T-helper 17 cell (primary cell): ENCODE measurements at regions not wholly inside any gene's neighbourhood (a gene's known extent, or its start where the extent isn't known, plus 50 kb on each side); places are given as distances from the start of the nearest gene placed in this dataset.

Experiments used
- ATAC-seq: fragments of 150-1000 bp; cut with Tn5 transposase; 2 replicates; pipeline ENCODE4 v1.10.0; 2021; ENCODE audit warnings: mild to moderate bottlenecking, moderate library complexity
- DNase-seq, 3 donors: peaks; one replicate each; pipeline versions ENCODE4 v3.0.0 to v3.0.0-alpha.2; 2020 to 2021
- H3K9me3 ChIP-seq: one replicate; pipeline ENCODE4 v1.7.0; 2013; ENCODE audit warnings: low read length, mild to moderate bottlenecking; ENCODE audit not compliant: control insufficient read depth, poor library complexity, severe bottlenecking
- H3K27ac Mint-ChIP-seq: one replicate; pipeline ENCODE4 v1.8.0; 2022; ENCODE audit warnings: mild to moderate bottlenecking, moderate library complexity, mixed read lengths
- H3K27me3 Mint-ChIP-seq: one replicate; pipeline ENCODE4 v1.8.0; 2022; ENCODE audit warnings: mixed read lengths
- H3K36me3 Mint-ChIP-seq: one replicate; pipeline ENCODE4 v1.8.0; 2022; ENCODE audit warnings: low read depth, mixed read lengths
- H3K4me1 Mint-ChIP-seq: one replicate; pipeline ENCODE4 v1.8.0; 2022; ENCODE audit warnings: mild to moderate bottlenecking, mixed read lengths
- H3K4me3 Mint-ChIP-seq: one replicate; pipeline ENCODE4 v1.8.0; 2022; ENCODE audit warnings: mild to moderate bottlenecking, moderate library complexity, mixed read lengths

DNA sequence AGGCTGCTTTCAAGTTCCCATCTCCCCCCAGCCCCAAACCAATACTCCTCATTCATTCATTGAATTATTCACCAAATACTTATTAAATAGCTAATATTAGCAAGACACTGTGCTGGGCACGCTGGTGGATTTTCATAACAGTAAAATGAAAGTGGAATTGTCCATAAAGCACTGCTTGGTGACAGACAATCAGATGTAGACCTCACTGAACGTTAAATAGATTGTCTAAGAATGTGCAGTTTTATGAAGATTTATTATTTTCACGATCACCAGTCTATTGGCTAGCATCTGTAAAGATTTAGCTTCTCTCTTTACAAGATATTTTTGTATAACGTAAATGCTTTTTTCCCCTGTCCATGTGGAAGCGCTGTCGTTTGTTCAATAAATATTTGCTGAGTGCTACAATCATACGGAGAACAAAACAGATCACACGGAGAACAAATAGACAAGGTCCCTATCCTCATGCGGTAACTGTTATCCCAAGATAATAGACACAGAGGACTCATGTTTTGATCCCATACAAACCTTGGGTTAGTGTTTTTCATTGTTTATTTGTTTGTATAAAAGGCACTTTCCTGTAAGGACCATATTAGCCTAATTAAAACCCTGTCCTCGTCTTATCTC, 397.6 kb downstream of the BCAT1 start:
- no peak for ATAC-seq
- Mint-ChIP-seq H3K27me3 (no peaks in the 10 kb centered on the region), H3K27ac (no peak overlapping the region), H3K4me1 (no peaks in the 10 kb centered on the region), H3K36me3 (no peaks in the 10 kb centered on the region), H3K4me3 (no peak overlapping the region)
- no peaks in the 10 kb centered on the region for H3K9me3 ChIP-seq
- no peak for DNase-seq

DNA sequence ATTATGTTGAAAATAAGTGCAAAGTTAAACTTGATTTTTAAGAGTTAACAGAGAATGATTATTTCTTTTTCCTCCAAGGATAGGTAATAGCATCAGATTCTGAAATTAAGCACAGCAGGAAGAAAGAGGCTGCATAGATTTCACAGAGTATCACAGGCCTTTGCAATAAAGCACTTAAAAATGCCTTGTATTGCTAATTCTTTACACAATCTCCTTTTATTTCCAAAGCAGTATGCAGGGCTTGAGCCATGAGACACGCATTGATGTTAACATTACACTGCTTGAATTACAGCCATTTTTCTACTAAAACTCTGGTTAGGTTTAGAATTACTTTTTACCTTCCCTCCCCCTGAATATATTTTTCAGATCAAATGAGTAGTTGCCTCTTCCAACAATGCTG, 398.3 kb downstream of the BCAT1 start:
- no peak overlapping the region for H3K4me3 Mint-ChIP-seq
- ATAC-seq (no peak), DNase-seq (no peak)
- no peaks in the 10 kb centered on the region for H3K9me3 ChIP-seq
- no peak overlapping the region for H3K27ac Mint-ChIP-seq
- H3K4me1 Mint-ChIP-seq, result no peaks in the 10 kb centered on the region
- H3K27me3 Mint-ChIP-seq, result no peaks in the 10 kb centered on the region
- H3K36me3 Mint-ChIP-seq, result no peaks in the 10 kb centered on the region

DNA sequence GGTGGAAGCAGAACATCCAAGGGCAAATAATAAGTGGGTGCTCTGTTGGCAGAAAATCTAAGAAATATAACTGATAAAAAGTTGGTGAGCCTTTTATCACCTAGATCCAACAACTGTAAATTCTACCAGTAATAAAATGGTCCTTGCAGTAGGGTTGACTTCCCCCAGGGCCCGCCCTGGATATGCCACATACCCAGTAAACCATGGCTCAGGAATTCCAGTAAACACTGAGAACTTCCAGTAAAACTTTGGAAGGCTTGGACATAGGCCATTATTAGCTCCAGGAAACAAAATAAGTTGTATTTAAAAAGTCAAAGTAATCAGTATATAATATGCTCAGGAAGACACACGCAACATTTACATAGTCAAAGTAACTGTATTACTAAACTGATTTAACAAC, 402.2 kb downstream of the BCAT1 start:
- DNase-seq, result no peak
- H3K27me3 Mint-ChIP-seq, result no peaks in the 10 kb centered on the region
- H3K9me3 ChIP-seq, result no peaks in the 10 kb centered on the region
- H3K36me3 Mint-ChIP-seq, result no peaks in the 10 kb centered on the region
- H3K4me1 Mint-ChIP-seq, result no peaks in the 10 kb centered on the region
- no peak overlapping the region for H3K4me3 Mint-ChIP-seq
- H3K27ac Mint-ChIP-seq, result no peak overlapping the region
- ATAC-seq, result no peak

DNA sequence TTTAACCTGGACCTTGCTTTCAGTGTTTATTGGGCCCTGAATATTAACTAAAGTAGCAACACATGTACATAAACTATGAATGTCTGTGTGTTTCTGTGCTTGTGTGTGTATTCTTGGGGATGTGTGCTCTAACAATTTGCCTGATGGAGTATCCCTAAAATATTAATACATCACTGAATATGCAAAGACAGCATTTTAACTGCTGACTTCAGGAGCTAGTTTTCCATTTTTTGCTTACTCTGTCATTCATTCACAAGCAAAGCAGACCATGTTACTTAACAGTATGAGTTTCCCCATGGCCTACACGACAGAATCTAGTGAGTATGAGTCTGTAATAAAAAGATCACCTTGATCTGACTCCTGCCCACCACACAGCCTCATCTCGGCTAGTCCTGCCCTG, 402.8 kb downstream of the BCAT1 start:
- H3K36me3 Mint-ChIP-seq, result no peaks in the 10 kb centered on the region
- no peaks in the 10 kb centered on the region for H3K27me3 Mint-ChIP-seq
- DNase-seq (no peak), ATAC-seq (no peak)
- no peak overlapping the region for H3K27ac Mint-ChIP-seq
- no peak overlapping the region for H3K4me3 Mint-ChIP-seq
- no peaks in the 10 kb centered on the region for H3K4me1 Mint-ChIP-seq
- H3K9me3 ChIP-seq, result no peaks in the 10 kb centered on the region

DNA sequence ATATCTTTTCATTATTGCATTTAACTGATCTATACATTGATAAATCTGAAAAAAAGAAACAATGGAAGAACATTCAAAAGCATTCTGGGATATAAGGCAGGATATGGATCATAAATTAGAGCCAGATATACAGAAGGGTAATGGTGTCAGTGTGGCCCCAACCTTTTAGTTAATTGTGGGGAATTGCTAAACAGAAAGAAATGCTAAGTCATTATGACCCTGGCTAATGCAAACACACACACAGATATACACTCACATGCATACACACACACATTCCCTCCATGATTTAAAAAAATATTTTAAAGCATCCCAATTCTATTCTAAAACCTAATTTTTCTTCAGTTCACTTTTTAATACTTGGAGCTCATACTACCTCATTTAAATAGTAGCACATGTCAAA, 404.5 kb downstream of the BCAT1 start:
- no peak for ATAC-seq
- Mint-ChIP-seq H3K4me1 (no peaks in the 10 kb centered on the region), H3K27me3 (no peaks in the 10 kb centered on the region), H3K27ac (no peak overlapping the region), H3K36me3 (no peaks in the 10 kb centered on the region), H3K4me3 (no peak overlapping the region)
- H3K9me3 ChIP-seq, result no peaks in the 10 kb centered on the region
- DNase-seq, result no peak

DNA sequence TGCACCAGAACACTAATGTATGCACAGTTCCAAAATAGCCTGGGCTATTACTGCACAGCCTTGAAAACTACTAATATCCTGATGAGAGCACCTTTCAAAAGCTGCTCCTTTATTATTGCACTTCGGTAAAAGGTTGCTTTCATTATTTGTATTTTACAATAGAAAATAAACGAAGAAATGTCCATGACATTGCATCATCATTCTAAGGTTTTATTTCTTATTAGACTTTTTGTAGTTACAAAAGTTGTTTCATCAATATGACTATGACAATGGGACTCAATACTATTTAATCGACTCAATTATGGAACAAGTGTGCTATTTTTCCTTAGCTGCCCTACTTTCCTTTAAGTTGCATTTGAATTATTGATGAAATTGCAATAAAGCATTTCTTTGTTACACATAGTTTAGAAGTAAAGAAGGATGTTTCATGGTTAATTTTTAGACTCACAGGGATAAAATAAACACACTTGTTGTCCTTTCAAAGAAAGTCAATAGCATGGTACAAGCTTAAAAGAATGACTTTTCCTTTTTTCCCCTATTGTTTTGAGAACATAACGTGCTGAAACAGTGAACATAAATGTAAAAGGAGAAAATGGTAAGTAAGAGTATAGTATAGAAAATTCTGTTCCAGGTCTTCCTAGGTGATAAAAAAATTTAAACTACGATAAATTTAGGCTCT, 407.6 kb downstream of the BCAT1 start:
- DNase-seq, result no peak
- no peak for ATAC-seq
- no peak overlapping the region for H3K4me3 Mint-ChIP-seq
- no peaks in the 10 kb centered on the region for H3K9me3 ChIP-seq
- no peaks in the 10 kb centered on the region for H3K36me3 Mint-ChIP-seq
- H3K27me3 Mint-ChIP-seq, result no peaks in the 10 kb centered on the region
- H3K27ac Mint-ChIP-seq, result no peak overlapping the region
- H3K4me1 Mint-ChIP-seq, result no peaks in the 10 kb centered on the region

DNA sequence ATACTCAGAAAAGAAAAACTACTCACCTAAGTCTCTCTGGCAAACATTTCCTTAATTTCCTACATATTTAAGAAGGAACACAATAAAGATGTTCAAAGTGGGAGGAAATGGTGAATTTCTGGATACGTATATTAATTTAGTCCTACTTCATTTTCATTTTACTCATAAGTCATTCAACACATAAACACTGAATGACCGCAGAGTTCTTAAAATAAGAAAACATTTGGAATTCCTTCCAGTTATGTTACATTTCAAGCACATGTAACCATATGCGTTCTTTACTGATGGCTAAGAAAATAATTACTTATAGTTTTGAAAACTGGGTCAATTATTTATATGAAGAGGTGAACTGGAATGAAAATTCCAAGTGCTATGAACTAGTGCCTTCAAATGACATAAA, 409.3 kb downstream of the BCAT1 start:
- Mint-ChIP-seq H3K27ac (no peak overlapping the region), H3K36me3 (no peaks in the 10 kb centered on the region), H3K4me1 (no peaks in the 10 kb centered on the region), H3K27me3 (no peaks in the 10 kb centered on the region), H3K4me3 (no peak overlapping the region)
- DNase-seq (no peak), ATAC-seq (no peak)
- no peaks in the 10 kb centered on the region for H3K9me3 ChIP-seq

DNA sequence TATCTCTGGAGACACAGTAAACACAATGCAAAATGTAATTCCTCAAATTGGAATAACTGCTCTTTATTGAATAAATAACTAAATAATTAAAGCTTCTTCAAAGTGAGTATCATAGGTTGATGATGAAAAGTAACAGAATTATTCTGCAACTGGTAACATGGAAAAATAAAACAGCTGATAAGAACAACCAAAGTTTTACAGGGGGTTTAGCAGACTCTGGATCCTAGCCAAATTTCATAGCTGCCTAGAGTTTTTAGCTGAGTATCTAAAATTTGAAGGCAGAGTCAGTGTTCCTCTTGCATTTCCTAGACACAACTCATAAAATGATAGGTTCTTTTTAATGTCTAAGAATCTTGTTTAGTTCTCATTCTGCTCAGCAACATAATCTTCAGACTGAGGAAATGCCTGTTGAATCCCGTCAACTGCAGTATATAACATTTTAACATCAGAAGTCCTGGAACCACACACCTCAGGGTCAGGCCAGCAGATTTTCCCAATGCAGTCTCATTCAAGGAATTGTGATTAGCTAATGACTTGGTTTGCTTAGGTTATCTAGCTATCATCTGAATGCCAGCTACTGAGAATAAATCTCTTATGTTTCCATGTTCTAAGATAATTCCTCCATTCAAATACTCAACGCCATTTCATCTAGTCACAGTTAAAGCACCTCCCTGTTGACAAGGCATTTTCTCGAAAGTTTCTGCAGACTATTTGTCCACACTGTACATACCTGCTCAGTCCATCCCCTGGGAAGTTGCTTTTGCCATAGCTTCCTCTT, 411.6 kb downstream of the BCAT1 start:
- H3K27me3 Mint-ChIP-seq, result no peaks in the 10 kb centered on the region
- no peak for DNase-seq
- H3K36me3 Mint-ChIP-seq, result no peaks in the 10 kb centered on the region
- no peak overlapping the region for H3K4me3 Mint-ChIP-seq
- H3K4me1 Mint-ChIP-seq, result no peaks in the 10 kb centered on the region
- H3K9me3 ChIP-seq, result no peaks in the 10 kb centered on the region
- ATAC-seq, result no peak
- no peak overlapping the region for H3K27ac Mint-ChIP-seq

DNA sequence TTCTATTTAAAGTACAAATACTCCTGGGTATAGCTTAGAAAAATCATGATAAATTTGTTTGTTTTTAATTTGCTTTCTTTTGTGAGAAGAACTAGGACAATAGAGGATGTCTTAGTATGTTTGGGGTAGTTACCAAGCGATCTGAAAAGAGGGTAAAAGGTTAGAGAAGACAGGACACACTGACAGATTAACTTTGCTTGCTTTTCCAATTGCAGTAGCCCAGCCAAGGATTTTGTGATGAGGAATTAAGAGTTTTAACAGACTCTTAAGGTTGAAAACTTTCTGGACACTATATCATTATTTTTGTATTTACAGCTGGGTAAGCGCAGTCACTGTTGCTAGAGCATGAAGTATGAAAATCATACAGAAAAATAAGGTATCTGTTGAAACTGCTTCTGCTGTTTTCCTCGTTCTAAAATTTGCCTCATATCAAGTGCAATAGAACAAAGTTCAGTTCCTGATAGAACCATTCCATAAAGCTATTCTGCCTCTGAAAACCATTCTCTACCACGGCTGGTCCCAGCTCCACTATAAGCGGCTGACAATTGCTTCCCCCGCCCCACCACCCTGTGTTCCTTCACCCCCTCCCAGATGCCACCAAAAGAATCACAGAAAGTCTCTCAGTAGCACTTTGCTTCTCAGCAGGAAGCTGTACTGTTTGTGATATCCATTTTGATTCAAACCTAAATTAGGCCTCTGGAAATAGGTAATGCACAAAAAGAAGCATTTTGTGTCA, 413.4 kb downstream of the BCAT1 start:
- ATAC-seq (no peak), DNase-seq (no peak)
- Mint-ChIP-seq H3K36me3 (no peaks in the 10 kb centered on the region), H3K27ac (no peak overlapping the region), H3K4me3 (no peak overlapping the region), H3K4me1 (no peaks in the 10 kb centered on the region), H3K27me3 (no peaks in the 10 kb centered on the region)
- no peaks in the 10 kb centered on the region for H3K9me3 ChIP-seq

DNA sequence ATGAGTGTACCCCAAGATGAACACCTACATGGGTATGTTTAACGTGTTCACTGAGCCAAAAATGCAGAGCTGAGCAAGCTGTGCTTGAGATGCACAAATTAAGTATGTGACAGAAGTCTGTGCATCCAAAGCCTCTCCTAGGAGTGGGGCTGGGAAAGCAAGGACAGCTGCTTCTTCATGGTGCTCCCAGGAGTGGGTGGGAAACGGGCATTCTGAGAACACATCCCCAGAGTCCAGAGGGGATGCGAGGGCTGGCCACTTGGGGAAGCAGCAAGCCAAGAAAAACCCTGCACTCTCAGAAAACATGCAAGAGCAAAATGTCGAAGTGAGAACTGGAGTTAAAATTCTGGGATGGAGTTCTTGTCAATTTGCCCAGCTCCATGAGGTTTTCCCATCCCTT, 414.3 kb downstream of the BCAT1 start:
- H3K36me3 Mint-ChIP-seq, result no peaks in the 10 kb centered on the region
- no peak overlapping the region for H3K4me3 Mint-ChIP-seq
- no peaks in the 10 kb centered on the region for H3K9me3 ChIP-seq
- ATAC-seq (no peak), DNase-seq (no peak)
- no peaks in the 10 kb centered on the region for H3K27me3 Mint-ChIP-seq
- no peaks in the 10 kb centered on the region for H3K4me1 Mint-ChIP-seq
- no peak overlapping the region for H3K27ac Mint-ChIP-seq

DNA sequence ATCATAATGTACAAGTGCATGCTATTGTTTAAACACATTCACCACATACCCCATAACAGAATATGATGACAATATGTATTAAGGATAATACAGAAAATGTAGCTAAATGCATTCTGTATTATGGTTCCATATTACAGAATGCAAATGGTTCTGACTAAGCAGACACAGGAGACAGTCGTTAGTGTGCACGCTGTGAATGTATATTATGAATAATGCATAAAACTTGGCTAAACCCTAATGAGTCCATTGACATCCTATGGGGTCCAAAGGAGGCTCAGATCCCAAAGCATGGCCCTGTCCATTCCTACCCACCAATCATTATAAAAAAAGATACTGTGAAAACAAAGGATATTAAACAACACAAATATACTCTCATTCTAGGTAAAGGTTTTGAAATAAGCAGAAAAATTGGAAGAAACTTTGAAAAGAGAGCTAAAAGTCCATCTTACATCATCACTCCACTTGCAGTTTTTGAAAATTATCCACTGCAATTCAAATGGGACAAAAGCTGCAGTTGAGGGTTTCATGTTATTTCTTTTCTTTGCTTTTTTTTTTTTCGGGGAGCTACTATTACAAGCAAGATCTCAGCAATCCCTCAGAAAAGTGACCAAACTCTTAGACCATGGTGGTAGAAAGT, 415.1 kb downstream of the BCAT1 start:
- Mint-ChIP-seq H3K4me3 (no peak overlapping the region), H3K4me1 (no peaks in the 10 kb centered on the region), H3K27me3 (no peaks in the 10 kb centered on the region), H3K36me3 (no peaks in the 10 kb centered on the region), H3K27ac (no peak overlapping the region)
- H3K9me3 ChIP-seq, result no peaks in the 10 kb centered on the region
- no peak for DNase-seq
- no peak for ATAC-seq

DNA sequence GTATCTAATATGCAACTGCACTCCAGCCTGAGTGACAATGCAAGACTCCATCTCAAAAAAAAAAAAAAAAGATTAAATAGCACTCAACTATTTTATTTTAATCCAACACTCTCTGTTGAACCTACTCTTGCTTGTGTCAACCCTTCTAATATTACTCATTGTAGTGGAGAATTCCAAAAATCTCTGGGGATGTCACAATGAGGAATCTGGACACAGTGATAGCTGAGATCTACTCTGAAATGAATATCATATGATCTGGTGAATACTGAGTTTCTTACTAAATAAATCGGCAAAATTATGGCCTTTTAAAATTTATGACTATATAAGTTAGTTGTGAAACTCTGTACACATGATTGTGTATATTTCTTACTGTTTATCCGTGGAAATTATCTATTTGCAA, 418.2 kb downstream of the BCAT1 start:
- Mint-ChIP-seq H3K4me3 (no peak overlapping the region), H3K27ac (no peak overlapping the region), H3K27me3 (no peaks in the 10 kb centered on the region), H3K36me3 (no peaks in the 10 kb centered on the region), H3K4me1 (no peaks in the 10 kb centered on the region)
- DNase-seq (no peak), ATAC-seq (no peak)
- no peaks in the 10 kb centered on the region for H3K9me3 ChIP-seq

DNA sequence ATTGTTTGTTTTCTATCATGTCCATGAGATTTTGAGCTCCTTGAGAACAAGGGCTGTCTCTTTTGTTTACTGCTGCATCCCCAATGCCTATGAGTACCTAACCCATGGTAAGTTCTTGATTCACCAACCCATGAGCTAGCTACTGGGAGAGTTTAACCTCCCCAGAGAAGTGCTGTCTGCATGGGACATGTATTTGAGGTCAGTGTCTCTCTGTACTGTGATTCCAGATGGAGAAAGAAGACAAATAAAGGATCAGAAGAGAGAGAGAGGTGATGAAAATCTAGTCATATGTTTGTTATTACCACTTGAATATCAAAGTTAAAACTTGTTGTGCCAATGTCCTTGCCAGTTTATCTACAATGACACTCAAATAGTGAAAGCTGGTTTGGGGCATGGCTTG, 421.8 kb downstream of the BCAT1 start:
- H3K4me3 Mint-ChIP-seq, result no peak overlapping the region
- DNase-seq, result no peak
- H3K27me3 Mint-ChIP-seq, result no peaks in the 10 kb centered on the region
- no peaks in the 10 kb centered on the region for H3K36me3 Mint-ChIP-seq
- ATAC-seq, result no peak
- H3K27ac Mint-ChIP-seq, result no peak overlapping the region
- H3K4me1 Mint-ChIP-seq, result no peaks in the 10 kb centered on the region
- H3K9me3 ChIP-seq, result no peaks in the 10 kb centered on the region
